ENCODE measurements at regions not wholly inside any gene's neighbourhood (a gene's known extent, or its start where the extent isn't known, plus 50 kb on each side); places are given as distances from the start of the nearest gene placed in this dataset.

DNA sequence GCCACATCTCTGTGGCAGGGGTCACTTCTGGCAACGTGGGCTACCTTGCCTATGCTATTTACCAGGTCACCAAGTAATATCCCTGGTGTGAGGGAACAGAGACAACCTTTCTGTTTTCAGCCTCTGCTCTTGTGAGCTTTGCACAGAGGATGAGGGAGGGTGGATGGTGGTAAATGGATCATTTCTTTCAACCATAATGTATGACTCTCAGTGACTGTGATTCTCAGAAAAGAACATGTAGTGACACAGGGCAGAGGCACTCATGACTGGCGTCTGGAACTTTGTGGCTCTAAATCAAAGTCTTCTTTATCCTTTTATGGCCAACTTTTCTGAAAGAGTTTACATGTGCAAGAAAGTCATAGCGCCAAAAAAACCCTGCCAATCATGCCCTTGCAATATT is 153.5 kb upstream of the USP24 start:
- no peak overlapping the region for H2AFZ ChIP-seq (ENCODE audit: low read depth, low read length)
- H3K36me3 ChIP-seq (replicated peaks; ENCODE audit: low read depth, low read length) = no peaks in the 10 kb centered on the region
- no peaks in the 10 kb centered on the region; the same call in 1 of the 2 replicates for H3K27me3 ChIP-seq (ENCODE audit: low read depth, low read length)
- H3K9me3 ChIP-seq (ENCODE audit: insufficient read depth, low read length) = no peaks in the 10 kb centered on the region
- no peak overlapping the region for H3K4me3 ChIP-seq (ENCODE audit: low read length)
- no peak overlapping the region for H3K27ac ChIP-seq (ENCODE audit: low read length)
- no peaks in the 10 kb centered on the region for H4K20me1 ChIP-seq (ENCODE audit: insufficient read depth, low read length)
- H3K4me2 ChIP-seq (ENCODE audit: low read length) = no peak overlapping the region
- H3K79me2 ChIP-seq (ENCODE audit: low read length) = no peaks in the 10 kb centered on the region
- no peak overlapping the region for H3K9ac ChIP-seq (ENCODE audit: low read length)
- TF ChIP-seq, protein P1, sequence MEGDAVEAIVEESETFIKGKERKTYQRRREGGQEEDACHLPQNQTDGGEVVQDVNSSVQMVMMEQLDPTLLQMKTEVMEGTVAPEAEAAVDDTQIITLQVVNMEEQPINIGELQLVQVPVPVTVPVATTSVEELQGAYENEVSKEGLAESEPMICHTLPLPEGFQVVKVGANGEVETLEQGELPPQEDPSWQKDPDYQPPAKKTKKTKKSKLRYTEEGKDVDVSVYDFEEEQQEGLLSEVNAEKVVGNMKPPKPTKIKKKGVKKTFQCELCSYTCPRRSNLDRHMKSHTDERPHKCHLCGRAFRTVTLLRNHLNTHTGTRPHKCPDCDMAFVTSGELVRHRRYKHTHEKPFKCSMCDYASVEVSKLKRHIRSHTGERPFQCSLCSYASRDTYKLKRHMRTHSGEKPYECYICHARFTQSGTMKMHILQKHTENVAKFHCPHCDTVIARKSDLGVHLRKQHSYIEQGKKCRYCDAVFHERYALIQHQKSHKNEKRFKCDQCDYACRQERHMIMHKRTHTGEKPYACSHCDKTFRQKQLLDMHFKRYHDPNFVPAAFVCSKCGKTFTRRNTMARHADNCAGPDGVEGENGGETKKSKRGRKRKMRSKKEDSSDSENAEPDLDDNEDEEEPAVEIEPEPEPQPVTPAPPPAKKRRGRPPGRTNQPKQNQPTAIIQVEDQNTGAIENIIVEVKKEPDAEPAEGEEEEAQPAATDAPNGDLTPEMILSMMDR (IDR thresholded peaks at IDR 0.05; ENCODE audit: low read depth, low read length) = no peak
- TF ChIP-seq EZH2phosphoT487 (IDR thresholded peaks at IDR 0.05; ENCODE audit: low read depth) = no peak
- H3K4me1 ChIP-seq (ENCODE audit: low read length) = no peaks in the 10 kb centered on the region

DNA sequence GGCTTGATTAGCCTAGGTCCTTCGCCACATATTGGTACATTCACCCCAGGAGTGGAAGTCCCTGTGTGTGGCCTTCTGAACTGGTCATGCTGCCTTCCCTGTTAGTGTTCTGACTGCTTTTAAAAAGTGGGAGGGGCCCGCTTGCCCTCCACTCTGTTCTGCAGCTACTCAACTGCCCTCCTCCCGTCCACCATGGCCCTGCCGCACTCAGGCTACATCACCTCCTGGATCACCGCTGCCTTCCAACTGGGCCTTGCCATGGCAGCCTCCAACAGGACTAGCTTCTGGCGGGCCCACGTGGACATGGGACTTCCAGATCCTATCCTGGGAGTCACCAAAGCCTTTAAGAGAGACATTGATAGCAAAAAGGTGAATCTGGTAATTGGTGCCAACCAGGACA is 152.1 kb upstream of the USP24 start:
- Histone ChIP-seq H3K9ac (ENCODE audit: low read length) (no peak overlapping the region), H4K20me1 (ENCODE audit: insufficient read depth, low read length) (no peaks in the 10 kb centered on the region), H3K27me3 (ENCODE audit: low read depth, low read length) (no peaks in the 10 kb centered on the region; the same call in 1 of the 2 replicates), H3K36me3 (replicated peaks; ENCODE audit: low read depth, low read length) (no peaks in the 10 kb centered on the region), H2AFZ (ENCODE audit: low read depth, low read length) (no peak overlapping the region), H3K4me1 (ENCODE audit: low read length) (no peaks in the 10 kb centered on the region), H3K79me2 (ENCODE audit: low read length) (no peaks in the 10 kb centered on the region), H3K4me2 (ENCODE audit: low read length) (no peak overlapping the region), H3K27ac (ENCODE audit: low read length) (no peak overlapping the region), H3K9me3 (ENCODE audit: insufficient read depth, low read length) (no peaks in the 10 kb centered on the region), H3K4me3 (ENCODE audit: low read length) (no peak overlapping the region)
- TF ChIP-seq EZH2phosphoT487 (IDR thresholded peaks at IDR 0.05; ENCODE audit: low read depth) = no peak

DNA sequence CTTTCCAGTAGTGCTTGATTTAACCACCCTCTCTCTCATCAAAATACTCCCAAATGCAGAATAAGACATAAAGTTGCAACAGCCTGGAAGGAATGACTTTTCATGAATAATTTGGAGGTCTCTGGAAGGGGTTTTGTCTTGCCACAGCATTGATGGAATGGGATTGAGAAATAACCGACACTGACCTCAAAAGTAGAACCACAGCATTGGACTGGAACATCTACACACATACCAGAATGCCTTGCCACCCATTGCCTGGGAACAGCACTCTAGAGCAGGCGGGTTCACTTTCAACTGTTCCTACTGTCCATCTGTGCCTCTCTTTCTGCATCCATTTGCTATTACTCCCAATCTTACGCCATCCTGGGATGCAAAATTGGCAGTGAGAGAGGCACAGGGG is 149.1 kb upstream of the USP24 start:
- Histone ChIP-seq H3K27me3 (ENCODE audit: low read depth, low read length) (no peaks in the 10 kb centered on the region; the same call in 1 of the 2 replicates), H3K4me3 (ENCODE audit: low read length) (no peak overlapping the region), H3K4me1 (ENCODE audit: low read length) (no peaks in the 10 kb centered on the region), H3K36me3 (replicated peaks; ENCODE audit: low read depth, low read length) (no peaks in the 10 kb centered on the region), H4K20me1 (ENCODE audit: insufficient read depth, low read length) (no peaks in the 10 kb centered on the region), H3K9me3 (ENCODE audit: insufficient read depth, low read length) (no peaks in the 10 kb centered on the region), H2AFZ (ENCODE audit: low read depth, low read length) (no peak overlapping the region), H3K9ac (ENCODE audit: low read length) (no peak overlapping the region), H3K4me2 (ENCODE audit: low read length) (no peak overlapping the region), H3K27ac (ENCODE audit: low read length) (no peak overlapping the region), H3K79me2 (ENCODE audit: low read length) (no peaks in the 10 kb centered on the region)
- TF ChIP-seq, protein P1 (IDR thresholded peaks at IDR 0.05; ENCODE audit: low read depth, low read length) = no peak
- TF ChIP-seq EZH2phosphoT487 (IDR thresholded peaks at IDR 0.05; ENCODE audit: low read depth) = no peak

DNA sequence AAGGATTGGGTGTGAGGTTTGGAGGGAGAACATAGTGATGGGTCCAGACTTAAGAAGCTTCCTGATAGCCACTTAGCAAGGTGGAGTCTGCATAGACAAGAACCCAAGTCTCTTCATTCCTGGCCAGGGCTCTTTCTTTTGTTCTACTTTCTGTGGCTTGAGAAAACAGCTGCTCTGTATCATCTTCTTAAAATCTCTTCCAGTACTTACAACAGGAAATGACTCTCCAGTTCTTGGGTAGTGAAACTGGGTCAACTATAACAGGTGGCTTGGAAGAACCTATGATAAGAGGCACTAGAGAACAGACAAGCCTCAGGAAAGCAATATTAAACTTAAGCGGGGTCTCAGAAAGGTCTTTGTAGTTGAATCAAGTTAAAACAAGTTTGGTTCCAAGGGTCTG is 148.1 kb upstream of the USP24 start:
- Histone ChIP-seq H2AFZ (ENCODE audit: low read depth, low read length) (no peak overlapping the region), H3K79me2 (ENCODE audit: low read length) (no peaks in the 10 kb centered on the region), H3K4me2 (ENCODE audit: low read length) (no peak overlapping the region), H3K4me3 (ENCODE audit: low read length) (no peak overlapping the region), H3K9ac (ENCODE audit: low read length) (no peak overlapping the region), H3K27me3 (ENCODE audit: low read depth, low read length) (no peaks in the 10 kb centered on the region; the same call in 1 of the 2 replicates), H3K27ac (ENCODE audit: low read length) (no peak overlapping the region), H3K36me3 (replicated peaks; ENCODE audit: low read depth, low read length) (no peaks in the 10 kb centered on the region), H3K9me3 (ENCODE audit: insufficient read depth, low read length) (no peaks in the 10 kb centered on the region), H3K4me1 (ENCODE audit: low read length) (no peaks in the 10 kb centered on the region), H4K20me1 (ENCODE audit: insufficient read depth, low read length) (no peaks in the 10 kb centered on the region)
- TF ChIP-seq, protein P1 (IDR thresholded peaks at IDR 0.05; ENCODE audit: low read depth, low read length) = no peak
- no peak for TF ChIP-seq EZH2phosphoT487 (IDR thresholded peaks at IDR 0.05; ENCODE audit: low read depth)

DNA sequence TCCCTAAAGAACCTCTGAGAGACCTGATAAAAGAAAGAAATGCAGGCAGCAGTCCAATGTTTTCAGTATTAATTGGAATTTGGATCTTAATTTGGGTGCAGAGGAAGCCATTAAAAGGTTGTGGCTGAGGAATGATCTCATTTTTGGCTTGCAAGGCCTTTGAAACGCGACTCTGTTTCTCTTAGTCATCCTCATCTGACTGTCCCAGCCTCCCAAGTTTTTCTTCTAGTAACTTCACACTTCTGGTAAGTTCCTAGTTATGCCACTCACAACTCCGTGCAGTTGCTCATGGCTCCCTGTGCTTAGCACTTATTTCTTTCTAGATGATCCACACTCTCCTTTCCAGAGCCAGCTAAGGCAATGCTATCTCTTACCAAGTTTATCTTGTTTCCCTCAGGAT is 147.4 kb upstream of the USP24 start:
- no peaks in the 10 kb centered on the region; the same call in 1 of the 2 replicates for H3K27me3 ChIP-seq (ENCODE audit: low read depth, low read length)
- no peaks in the 10 kb centered on the region for H3K9me3 ChIP-seq (ENCODE audit: insufficient read depth, low read length)
- no peaks in the 10 kb centered on the region for H3K4me1 ChIP-seq (ENCODE audit: low read length)
- no peaks in the 10 kb centered on the region for H4K20me1 ChIP-seq (ENCODE audit: insufficient read depth, low read length)
- TF ChIP-seq, protein P1 (IDR thresholded peaks at IDR 0.05; ENCODE audit: low read depth, low read length) = no peak
- no peak for TF ChIP-seq EZH2phosphoT487 (IDR thresholded peaks at IDR 0.05; ENCODE audit: low read depth)
- H2AFZ ChIP-seq (ENCODE audit: low read depth, low read length) = no peak overlapping the region
- no peak overlapping the region for H3K9ac ChIP-seq (ENCODE audit: low read length)
- H3K4me3 ChIP-seq (ENCODE audit: low read length) = no peak overlapping the region
- no peaks in the 10 kb centered on the region for H3K36me3 ChIP-seq (replicated peaks; ENCODE audit: low read depth, low read length)
- no peak overlapping the region for H3K4me2 ChIP-seq (ENCODE audit: low read length)
- no peak overlapping the region for H3K27ac ChIP-seq (ENCODE audit: low read length)
- no peaks in the 10 kb centered on the region for H3K79me2 ChIP-seq (ENCODE audit: low read length)

Measured in OCI-LY3 (cell line).